Neuron (in vitro differentiated cells): ENCODE measurements at regions not wholly inside any gene's neighbourhood (a gene's known extent, or its start where the extent isn't known, plus 50 kb on each side); places are given as distances from the start of the nearest gene placed in this dataset.

Experiments
- H2AFZ ChIP-seq: one replicate; pipeline ENCODE4 v1.6.1; 2013; ENCODE audit warnings: low read depth, mild to moderate bottlenecking, inconsistent platforms, low read length, moderate library complexity
- H3K27me3 ChIP-seq: one replicate; pipeline ENCODE4 v1.6.1; 2013; ENCODE audit warnings: low read length; ENCODE audit not compliant: insufficient read depth
- H3K36me3 ChIP-seq: one replicate; pipeline ENCODE4 v1.6.1; 2013; ENCODE audit warnings: low read length; ENCODE audit not compliant: insufficient read depth
- H3K4me1 ChIP-seq: one replicate; pipeline ENCODE4 v1.6.1; 2013; ENCODE audit warnings: low read length; ENCODE audit not compliant: insufficient read depth
- H3K4me3 ChIP-seq: 2 replicates; pipeline ENCODE4 v1.5.1; 2013; ENCODE audit warnings: mild to moderate bottlenecking, low read length, moderate library complexity
- H3K9me3 ChIP-seq: one replicate; pipeline ENCODE4 v1.6.1; 2013; ENCODE audit warnings: low read length

DNA sequence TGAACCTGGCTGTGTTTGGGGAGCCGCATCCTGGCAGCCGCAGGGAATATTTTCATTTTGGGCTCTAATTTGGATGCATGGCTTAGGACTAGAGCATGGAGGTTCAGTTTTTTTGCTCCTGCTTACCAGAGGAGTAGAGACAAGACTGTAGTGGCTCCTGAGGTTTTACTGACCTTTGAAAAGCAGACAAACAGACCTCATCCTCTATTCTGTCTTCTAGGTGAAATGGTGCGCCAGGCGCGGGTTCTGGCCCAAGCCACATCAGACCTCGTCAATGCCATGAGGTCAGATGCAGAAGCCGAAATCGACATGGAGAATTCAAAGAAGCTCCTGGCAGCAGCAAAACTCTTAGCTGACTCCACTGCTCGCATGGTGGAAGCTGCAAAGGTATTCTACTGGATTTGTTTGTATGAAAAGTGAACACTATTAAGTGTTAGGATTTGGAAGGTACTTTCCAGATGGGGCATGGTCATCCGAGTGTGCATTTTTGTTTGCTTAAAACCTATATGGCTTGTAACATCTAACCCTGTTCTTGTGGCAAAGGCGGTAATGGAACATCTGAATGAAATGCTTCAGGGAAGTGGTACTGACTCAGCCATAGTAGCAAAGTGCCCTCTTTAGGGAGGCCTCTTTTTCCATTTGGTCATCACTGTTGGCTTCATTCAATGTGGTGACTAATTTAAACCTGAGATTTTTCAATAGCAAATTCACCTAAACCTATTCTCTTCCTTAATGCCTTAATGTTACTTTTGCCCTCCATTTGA lies 330.7 kb upstream of the TPM1 start:
- Histone ChIP-seq H3K36me3 (peaks cover 1% of the 10 kb centered on the region), H2AFZ (no peak overlapping the region), H3K4me1 (no peaks in the 10 kb centered on the region), H3K27me3 (no peaks in the 10 kb centered on the region), H3K4me3 (no peak overlapping the region), H3K9me3 (no peaks in the 10 kb centered on the region)

DNA sequence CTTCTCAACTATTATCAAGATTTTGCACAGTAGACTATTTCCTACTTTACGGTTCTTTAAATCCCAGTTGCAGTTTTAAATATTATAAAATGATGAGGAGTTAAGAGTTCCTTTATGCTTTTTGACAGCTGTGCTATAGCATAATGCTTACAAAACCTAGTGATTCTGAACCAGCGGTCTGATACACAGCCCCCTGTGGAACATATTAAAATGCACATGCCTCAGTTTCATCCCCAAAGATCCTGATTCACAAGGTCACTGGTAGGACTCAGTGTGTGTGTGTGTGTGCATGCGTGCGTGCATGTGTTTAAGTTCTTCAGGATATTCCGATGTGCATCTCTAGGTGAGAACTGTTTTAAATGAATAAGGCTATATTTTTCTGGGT lies 330.1 kb upstream of the TPM1 start:
- Histone ChIP-seq H3K36me3 (peaks cover 7% of the 10 kb centered on the region), H3K9me3 (no peaks in the 10 kb centered on the region), H3K4me1 (no peaks in the 10 kb centered on the region)

DNA sequence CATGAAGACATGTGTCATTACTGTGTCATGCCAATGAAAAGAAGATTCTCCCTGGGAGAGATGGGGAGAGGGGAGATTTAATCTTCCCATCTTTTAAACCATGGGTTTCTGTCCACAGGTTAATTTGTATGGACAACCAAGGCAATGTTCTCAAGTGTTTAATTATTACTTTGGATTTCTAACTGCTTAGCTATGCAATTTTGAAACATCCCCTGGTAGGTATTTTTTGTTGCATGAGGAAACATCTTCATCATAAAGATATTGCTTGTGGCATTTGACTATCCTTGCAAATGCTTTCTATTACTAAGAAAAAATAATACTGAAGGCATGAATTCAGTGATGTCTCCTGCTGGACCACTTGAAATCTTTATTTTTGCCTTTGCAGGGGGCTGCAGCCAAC lies 326.6 kb upstream of the TPM1 start:
- Histone ChIP-seq H3K4me1 (no peaks in the 10 kb centered on the region), H3K9me3 (no peaks in the 10 kb centered on the region), H3K36me3 (peaks cover 20% of the 10 kb centered on the region), H2AFZ (no peak overlapping the region), H3K4me3 (no peak overlapping the region), H3K27me3 (no peaks in the 10 kb centered on the region)

More for the DNA sequence above, 330.1 kb upstream of the TPM1 start:
- Histone ChIP-seq H3K4me3 (no peak overlapping the region), H3K27me3 (no peaks in the 10 kb centered on the region), H2AFZ (no peak overlapping the region)

DNA sequence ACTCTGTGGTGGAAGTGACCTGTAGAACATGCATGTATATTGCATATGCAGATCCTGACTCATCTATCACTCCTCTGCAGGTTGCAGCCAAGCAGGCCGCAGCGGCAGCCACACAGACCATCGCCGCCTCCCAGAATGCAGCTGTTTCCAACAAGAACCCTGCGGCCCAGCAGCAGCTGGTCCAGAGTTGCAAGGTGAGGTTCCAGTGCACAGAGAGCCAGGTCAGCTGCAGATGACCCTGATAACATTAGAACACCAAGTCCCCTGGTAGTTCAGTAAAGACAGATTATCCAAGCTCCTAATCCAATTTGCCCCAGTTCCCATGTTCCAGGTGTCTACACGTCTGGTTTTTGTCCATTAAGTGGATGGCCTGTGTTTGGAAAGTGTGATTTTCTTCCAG lies 325.1 kb upstream of the TPM1 start:
- Histone ChIP-seq H3K4me3 (no peak overlapping the region), H3K9me3 (no peaks in the 10 kb centered on the region), H2AFZ (no peak overlapping the region), H3K36me3 (peaks cover 20% of the 10 kb centered on the region), H3K27me3 (no peaks in the 10 kb centered on the region), H3K4me1 (no peaks in the 10 kb centered on the region)

DNA sequence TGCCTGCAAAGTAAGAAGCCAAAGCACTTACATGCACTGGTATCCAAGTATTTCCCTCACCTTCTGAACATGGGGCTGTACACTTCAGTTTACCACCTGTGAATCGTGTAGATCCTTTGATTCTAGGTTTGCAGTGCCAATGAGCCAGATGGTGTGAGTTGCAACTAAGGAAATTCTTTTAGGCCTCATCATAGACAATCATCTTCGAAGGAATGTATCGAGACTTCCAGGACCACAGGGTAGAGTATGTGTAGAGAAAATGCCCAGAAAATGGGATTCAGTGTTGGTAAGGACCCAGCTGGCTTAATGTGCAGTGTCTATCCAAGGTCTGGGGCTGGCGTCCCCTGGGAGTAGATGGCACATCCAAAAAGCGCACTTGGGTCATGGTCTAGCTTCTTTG lies 323.2 kb upstream of the TPM1 start:
- Histone ChIP-seq H3K36me3 (peaks cover 20% of the 10 kb centered on the region), H3K27me3 (no peaks in the 10 kb centered on the region), H2AFZ (no peak overlapping the region), H3K9me3 (no peaks in the 10 kb centered on the region), H3K4me1 (no peaks in the 10 kb centered on the region), H3K4me3 (no peak overlapping the region)

DNA sequence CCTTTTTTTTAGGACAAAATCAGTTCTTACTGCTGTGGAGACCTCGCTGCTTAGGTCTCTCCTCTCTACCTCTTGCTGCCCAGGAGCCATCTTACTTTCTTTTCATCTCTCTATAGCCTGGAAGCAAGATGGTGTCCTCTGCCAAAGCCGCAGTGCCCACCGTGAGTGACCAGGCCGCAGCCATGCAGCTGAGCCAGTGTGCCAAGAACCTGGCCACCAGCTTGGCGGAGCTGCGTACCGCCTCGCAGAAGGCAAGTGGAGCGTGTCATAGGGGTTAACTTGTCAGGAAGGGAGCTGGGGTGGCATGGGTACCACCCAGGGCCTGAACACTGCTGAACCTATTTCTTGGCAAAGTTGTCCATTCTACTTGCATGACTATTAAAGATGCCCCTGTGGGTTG lies 320.3 kb upstream of the TPM1 start:
- peaks cover 15% of the 10 kb centered on the region for H3K36me3 ChIP-seq
- no peaks in the 10 kb centered on the region for H3K4me1 ChIP-seq
- no peak overlapping the region for H3K4me3 ChIP-seq
- no peak overlapping the region for H2AFZ ChIP-seq
- H3K9me3 ChIP-seq, result no peaks in the 10 kb centered on the region
- no peaks in the 10 kb centered on the region for H3K27me3 ChIP-seq

DNA sequence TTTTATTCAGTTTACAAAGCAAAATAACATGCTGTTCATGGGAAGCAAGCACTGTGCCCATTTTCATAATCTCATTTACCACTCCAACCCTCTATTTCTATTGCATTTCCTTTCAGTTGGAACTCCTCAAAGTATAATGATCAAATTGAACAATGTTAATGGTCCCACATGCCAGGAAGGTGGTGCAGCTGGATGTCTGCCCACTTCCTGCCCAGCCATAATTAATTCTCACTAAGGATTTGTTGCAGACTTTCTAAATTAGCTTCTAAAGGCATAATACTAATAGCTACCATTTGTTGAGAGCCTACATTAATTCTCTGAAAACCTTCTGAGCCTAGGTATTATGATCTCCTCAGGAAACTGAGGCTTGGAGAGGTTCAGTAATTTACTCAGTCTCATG lies 316.1 kb upstream of the TPM1 start:
- peaks cover 5% of the 10 kb centered on the region for H3K9me3 ChIP-seq
- H2AFZ ChIP-seq, result no peak overlapping the region
- no peaks in the 10 kb centered on the region for H3K27me3 ChIP-seq
- H3K4me3 ChIP-seq, result no peak overlapping the region
- H3K4me1 ChIP-seq, result no peaks in the 10 kb centered on the region
- no peaks in the 10 kb centered on the region for H3K36me3 ChIP-seq

DNA sequence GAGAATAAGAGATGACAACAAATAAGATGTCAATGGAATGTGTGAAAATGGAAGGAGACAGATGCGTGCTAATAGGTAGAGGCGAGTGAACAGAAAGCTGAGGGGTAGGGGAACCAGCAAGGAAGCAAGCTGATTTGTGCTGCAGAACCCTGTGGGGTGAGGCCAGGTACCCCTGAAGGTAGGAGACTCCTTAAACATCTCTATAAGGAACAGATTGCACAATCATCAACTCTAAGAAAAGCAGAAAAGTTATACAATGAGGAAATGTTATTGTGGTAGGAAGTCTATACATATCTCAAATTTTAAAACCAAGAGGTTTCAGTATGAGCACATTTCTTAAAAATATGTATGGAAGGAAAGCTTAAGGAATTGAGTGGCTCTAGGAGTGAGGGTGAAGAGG lies 315.0 kb upstream of the TPM1 start:
- Histone ChIP-seq H3K27me3 (no peaks in the 10 kb centered on the region), H3K9me3 (peaks cover 5% of the 10 kb centered on the region), H3K36me3 (no peaks in the 10 kb centered on the region), H2AFZ (no peak overlapping the region), H3K4me3 (no peak overlapping the region), H3K4me1 (no peaks in the 10 kb centered on the region)

DNA sequence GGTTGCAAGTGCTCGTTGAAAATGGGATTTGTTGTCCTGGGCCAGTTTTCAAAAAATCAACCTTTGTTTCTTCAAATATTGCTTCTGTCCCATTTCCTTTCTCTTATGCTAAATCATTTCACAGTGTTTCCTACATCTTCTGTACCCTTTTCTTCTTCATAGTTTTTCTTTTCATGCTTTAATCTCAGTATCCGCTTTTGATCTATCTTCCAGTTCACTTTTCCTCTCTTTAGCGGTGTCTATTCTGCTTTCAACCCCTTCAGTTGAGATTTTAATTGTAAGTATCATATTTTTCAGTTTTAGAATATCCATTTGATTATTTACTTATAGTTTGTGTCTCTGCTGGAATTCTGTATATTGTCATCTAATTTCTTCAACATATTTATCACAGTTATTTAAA lies 311.7 kb upstream of the TPM1 start:
- Histone ChIP-seq H3K4me3 (no peak overlapping the region), H3K4me1 (no peaks in the 10 kb centered on the region), H3K9me3 (peaks cover 5% of the 10 kb centered on the region), H3K36me3 (no peaks in the 10 kb centered on the region), H3K27me3 (no peaks in the 10 kb centered on the region), H2AFZ (no peak overlapping the region)

DNA sequence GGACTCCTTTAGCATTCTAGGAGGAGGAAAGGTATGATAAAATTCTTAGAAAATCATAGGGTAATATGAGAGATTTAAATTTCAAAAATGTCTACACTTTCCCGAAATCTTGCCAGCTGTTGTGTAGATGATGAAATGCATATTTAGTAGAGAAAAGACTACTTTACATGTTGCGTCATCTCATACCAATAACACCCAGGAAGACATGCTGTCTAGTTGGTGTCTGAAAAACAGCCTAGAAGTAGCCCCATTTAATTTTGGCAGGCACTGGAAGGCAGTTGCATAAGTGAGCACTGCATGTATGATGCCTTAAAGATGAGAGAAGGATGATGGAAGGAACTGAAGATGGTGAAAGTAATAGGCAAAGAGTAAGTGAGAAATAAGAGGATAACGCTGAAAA lies 310.5 kb upstream of the TPM1 start:
- Histone ChIP-seq H3K4me3 (no peak overlapping the region), H3K4me1 (no peaks in the 10 kb centered on the region), H2AFZ (no peak overlapping the region), H3K9me3 (peaks cover 5% of the 10 kb centered on the region), H3K36me3 (no peaks in the 10 kb centered on the region), H3K27me3 (no peaks in the 10 kb centered on the region)

DNA sequence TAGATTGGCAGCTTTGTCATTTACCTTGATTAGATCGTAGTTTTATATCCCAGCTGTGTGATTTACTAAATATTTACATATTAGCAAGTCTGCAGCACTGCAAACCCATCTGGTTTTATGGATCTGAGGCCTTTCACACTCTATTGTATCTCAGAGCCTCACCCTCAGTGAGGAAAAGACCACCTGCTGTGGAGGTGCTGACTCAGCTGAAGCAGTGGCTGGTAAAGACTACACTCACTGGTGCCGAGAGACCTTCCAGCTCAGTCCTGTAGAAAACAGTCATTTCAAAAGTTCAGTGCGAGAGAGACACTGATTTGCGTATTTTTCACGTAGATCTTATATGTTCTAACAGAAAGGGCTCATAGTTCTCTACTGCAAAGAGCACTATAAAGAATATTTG lies 307.8 kb upstream of the TPM1 start:
- H3K27me3 ChIP-seq, result no peaks in the 10 kb centered on the region
- H3K4me3 ChIP-seq, result no peak overlapping the region
- no peaks in the 10 kb centered on the region for H3K36me3 ChIP-seq
- no peaks in the 10 kb centered on the region for H3K4me1 ChIP-seq
- peaks cover 5% of the 10 kb centered on the region for H3K9me3 ChIP-seq
- H2AFZ ChIP-seq, result no peak overlapping the region

DNA sequence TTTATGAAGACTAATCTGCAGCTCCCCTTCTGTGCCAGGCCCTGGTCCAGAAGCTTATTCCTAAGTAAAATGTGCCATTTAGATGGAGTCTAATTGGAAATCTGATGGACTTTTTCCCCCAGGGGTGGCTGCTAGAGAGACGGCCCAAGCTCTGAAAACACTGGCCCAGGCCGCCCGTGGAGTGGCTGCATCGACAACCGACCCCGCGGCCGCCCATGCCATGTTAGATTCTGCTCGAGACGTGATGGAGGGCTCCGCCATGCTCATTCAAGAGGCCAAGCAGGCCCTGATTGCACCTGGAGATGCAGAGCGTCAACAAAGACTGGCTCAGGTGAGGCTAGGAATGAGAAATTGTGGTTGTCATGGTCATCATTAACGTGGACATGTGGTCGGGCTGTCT lies 305.8 kb upstream of the TPM1 start:
- no peaks in the 10 kb centered on the region for H3K36me3 ChIP-seq
- no peaks in the 10 kb centered on the region for H3K9me3 ChIP-seq
- H3K4me1 ChIP-seq, result no peaks in the 10 kb centered on the region
- no peak overlapping the region for H3K4me3 ChIP-seq
- no peaks in the 10 kb centered on the region for H3K27me3 ChIP-seq
- no peak overlapping the region for H2AFZ ChIP-seq

DNA sequence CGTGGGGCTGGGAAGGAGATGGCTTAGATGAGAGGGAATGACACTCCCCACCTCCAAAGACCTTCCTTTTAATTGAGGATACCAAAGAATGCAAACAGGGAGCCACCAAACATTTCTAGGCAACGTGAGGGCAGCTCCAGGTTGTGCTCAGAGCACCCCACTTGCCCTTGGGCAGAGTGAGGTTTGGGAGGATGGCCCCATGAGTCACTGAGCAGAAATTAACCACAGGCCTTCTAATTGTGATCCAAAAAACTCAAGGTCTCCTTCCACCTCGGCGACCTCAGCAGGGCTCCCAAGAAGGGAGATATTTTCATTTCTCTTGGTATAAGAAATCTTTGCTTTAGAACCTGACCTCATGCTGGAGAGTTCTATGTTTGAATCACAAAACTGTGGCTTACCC lies 305.0 kb upstream of the TPM1 start:
- Histone ChIP-seq H3K36me3 (no peaks in the 10 kb centered on the region), H3K27me3 (no peaks in the 10 kb centered on the region), H3K9me3 (no peaks in the 10 kb centered on the region), H3K4me3 (no peak overlapping the region), H2AFZ (no peak overlapping the region), H3K4me1 (peaks cover 7% of the 10 kb centered on the region)

DNA sequence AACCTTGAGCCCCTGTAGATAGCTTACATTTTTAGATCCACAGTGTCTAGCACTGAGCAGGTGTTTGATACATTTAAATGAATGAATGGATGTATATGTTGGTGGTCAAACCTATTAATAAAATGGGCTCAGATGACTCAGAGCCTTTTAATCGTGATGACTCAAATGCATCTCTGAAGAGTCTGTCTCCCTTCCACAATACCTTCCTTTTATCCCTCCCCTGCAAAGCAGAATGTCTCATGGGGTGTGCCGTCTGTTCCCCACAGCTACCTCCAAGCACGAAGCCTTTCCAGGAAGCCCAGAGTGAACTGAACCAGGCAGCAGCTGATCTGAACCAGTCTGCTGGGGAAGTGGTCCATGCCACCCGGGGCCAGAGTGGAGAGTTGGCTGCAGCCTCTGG lies 303.5 kb upstream of the TPM1 start:
- no peak overlapping the region for H3K4me3 ChIP-seq
- H2AFZ ChIP-seq, result no peak overlapping the region
- no peaks in the 10 kb centered on the region for H3K27me3 ChIP-seq
- H3K36me3 ChIP-seq, result no peaks in the 10 kb centered on the region
- H3K9me3 ChIP-seq, result no peaks in the 10 kb centered on the region
- peaks cover 19% of the 10 kb centered on the region for H3K4me1 ChIP-seq
